GM12878 (cell line): ENCODE measurements at regions not wholly inside any gene's neighbourhood (a gene's known extent, or its start where the extent isn't known, plus 50 kb on each side); places are given as distances from the start of the nearest gene placed in this dataset.

Source experiments
- CEBPB ChIP-seq, 2 experiments: fragments of 150-350 bp in 1 of 2; IDR thresholded peaks; 2 replicates each; pipeline ENCODE4 v1.6.1; 2012 to 2014; ENCODE audit warnings: low read depth in 2 of 2, low read length in 2 of 2, borderline replicate concordance in 1 of 2, inconsistent platforms in 1 of 2
- CHD4 ChIP-seq: fragments of 200-600 bp; sonication (generic); IDR thresholded peaks from 2 replicates; pipeline ENCODE4 v1.6.1; 2016; ENCODE audit warnings: mild to moderate bottlenecking
- EGR1 ChIP-seq, 2 experiments: IDR thresholded peaks; 1 replicate in 1 of 2; 2 replicates in 1 of 2; pipeline ENCODE4 v1.6.1; 2011 to 2012; ENCODE audit warnings: low read depth in 2 of 2, low read length in 2 of 2, borderline replicate concordance in 1 of 2, mild to moderate bottlenecking in 1 of 2, moderate library complexity in 1 of 2
- EZH2 ChIP-seq: IDR thresholded peaks from 2 replicates; pipeline ENCODE4 v1.6.1; 2012; ENCODE audit warnings: low read depth, mild to moderate bottlenecking, control low read depth, inconsistent platforms, low read length, borderline replicate concordance; ENCODE audit not compliant: control insufficient read depth
- IKZF2 ChIP-seq, 2 experiments: fragments of 450-650 bp; IDR thresholded peaks; 2 replicates each; pipeline ENCODE4 v1.6.1; 2017; ENCODE audit warnings: mild to moderate bottlenecking in 2 of 2, moderate library complexity in 2 of 2
- POLR2A ChIP-seq: IDR thresholded peaks from 2 replicates; pipeline ENCODE4 v1.6.1; 2011; ENCODE audit warnings: low read depth, mild to moderate bottlenecking, low read length
- POLR2AphosphoS5 ChIP-seq: IDR thresholded peaks from 2 replicates; pipeline ENCODE4 v1.6.1; 2011; ENCODE audit warnings: mild to moderate bottlenecking, low read length, inconsistent platforms
- RFX5 ChIP-seq: IDR thresholded peaks from 2 replicates; pipeline ENCODE4 v1.6.1; 2011; ENCODE audit warnings: low read depth, low read length, improper control_type of control experiment
- TCF7 ChIP-seq: IDR thresholded peaks from 2 replicates; pipeline ENCODE4 v1.6.1; 2014; ENCODE audit warnings: antibody characterized with exemption, borderline replicate concordance
- WRNIP1 ChIP-seq: IDR thresholded peaks from 2 replicates; pipeline ENCODE4 v1.6.1; 2011; ENCODE audit warnings: low read depth, low read length, improper control_type of control experiment, borderline replicate concordance
- TF ChIP-seq, protein P1 (sequence below): IDR thresholded peaks from 2 replicates; pipeline ENCODE4 v1.6.1; 2012; ENCODE audit warnings: low read depth, low read length, improper control_type of control experiment
- TF ChIP-seq, protein P2 (sequence below), 3 experiments: IDR thresholded peaks in 2 of 3; conservative IDR thresholded peaks in 1 of 3; 2 replicates each; pipeline ENCODE4 v1.5.1; 2011; ENCODE audit warnings: low read depth in 3 of 3, low read length in 3 of 3, mild to moderate bottlenecking in 3 of 3, control low read depth in 2 of 3, moderate library complexity in 2 of 3, inconsistent platforms in 1 of 3, mixed read lengths in 1 of 3; ENCODE audit not compliant: control insufficient read depth in 2 of 3, insufficient read depth in 1 of 3; ENCODE audit errors: extremely low read depth in 1 of 3
- TF ChIP-seq, protein P3 (sequence below): fragments of 450-650 bp; formaldehyde crosslinking; IDR thresholded peaks from 2 replicates; pipeline ENCODE4 v1.4.0; 2020; ENCODE audit warnings: mild to moderate bottlenecking, moderate library complexity
- TF ChIP-seq, protein P4 (sequence below): IDR thresholded peaks from 2 replicates; pipeline ENCODE4 v1.6.1; 2012; ENCODE audit warnings: mild to moderate bottlenecking, low read depth, low read length

DNA sequence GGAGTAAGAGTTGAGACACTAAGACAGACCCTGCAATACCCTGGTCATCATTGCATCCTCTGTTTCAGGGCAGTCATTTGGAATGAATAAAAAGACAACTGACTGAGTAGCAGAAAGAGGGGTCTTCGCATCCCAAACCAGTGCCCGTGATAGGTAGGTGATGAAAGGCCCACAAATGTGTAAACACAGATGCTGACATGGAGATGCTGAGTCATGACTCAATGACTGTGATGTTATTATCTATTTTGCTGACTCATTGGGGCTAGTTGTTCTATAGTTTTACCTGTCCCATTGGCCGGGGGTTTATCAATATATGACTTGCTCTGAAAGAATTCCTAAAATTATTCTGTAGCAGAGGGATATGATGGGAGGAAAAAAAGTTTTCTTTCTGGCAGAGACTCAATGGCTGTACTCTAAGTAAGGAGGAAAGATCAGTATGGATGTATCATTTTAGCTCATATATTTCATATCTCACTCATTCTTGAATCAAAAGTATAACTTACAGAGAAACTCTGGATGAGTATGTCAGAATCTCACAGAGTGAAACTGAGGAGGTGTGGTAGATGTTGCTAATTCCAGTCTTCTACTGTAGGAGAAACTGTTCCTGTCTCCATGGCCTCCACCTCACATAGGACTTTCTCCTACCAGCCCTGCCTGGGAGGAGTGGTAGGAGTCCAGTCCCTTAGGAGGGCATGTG lies 119.9 kb upstream of the PREP start:
- no peak for TF ChIP-seq CHD4
- no peak for TF ChIP-seq EZH2
- TF ChIP-seq, protein P1, sequence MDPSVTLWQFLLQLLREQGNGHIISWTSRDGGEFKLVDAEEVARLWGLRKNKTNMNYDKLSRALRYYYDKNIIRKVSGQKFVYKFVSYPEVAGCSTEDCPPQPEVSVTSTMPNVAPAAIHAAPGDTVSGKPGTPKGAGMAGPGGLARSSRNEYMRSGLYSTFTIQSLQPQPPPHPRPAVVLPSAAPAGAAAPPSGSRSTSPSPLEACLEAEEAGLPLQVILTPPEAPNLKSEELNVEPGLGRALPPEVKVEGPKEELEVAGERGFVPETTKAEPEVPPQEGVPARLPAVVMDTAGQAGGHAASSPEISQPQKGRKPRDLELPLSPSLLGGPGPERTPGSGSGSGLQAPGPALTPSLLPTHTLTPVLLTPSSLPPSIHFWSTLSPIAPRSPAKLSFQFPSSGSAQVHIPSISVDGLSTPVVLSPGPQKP, result no peak
- TF ChIP-seq, protein P2, sequence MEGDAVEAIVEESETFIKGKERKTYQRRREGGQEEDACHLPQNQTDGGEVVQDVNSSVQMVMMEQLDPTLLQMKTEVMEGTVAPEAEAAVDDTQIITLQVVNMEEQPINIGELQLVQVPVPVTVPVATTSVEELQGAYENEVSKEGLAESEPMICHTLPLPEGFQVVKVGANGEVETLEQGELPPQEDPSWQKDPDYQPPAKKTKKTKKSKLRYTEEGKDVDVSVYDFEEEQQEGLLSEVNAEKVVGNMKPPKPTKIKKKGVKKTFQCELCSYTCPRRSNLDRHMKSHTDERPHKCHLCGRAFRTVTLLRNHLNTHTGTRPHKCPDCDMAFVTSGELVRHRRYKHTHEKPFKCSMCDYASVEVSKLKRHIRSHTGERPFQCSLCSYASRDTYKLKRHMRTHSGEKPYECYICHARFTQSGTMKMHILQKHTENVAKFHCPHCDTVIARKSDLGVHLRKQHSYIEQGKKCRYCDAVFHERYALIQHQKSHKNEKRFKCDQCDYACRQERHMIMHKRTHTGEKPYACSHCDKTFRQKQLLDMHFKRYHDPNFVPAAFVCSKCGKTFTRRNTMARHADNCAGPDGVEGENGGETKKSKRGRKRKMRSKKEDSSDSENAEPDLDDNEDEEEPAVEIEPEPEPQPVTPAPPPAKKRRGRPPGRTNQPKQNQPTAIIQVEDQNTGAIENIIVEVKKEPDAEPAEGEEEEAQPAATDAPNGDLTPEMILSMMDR (IDR thresholded peaks at IDR 0.05 in 2 of 3, conservative IDR thresholded peaks at IDR 0.05 in 1 of 3; ENCODE audit: control insufficient read depth in 2 of 3, extremely low read depth in 1 of 3, insufficient read depth in 1 of 3, low read depth in 3 of 3, low read length in 3 of 3), result no peak
- TF ChIP-seq RFX5, result no peak
- TF ChIP-seq EGR1 (IDR thresholded peaks at IDR 0.05; ENCODE audit: borderline replicate concordance in 1 of 2, low read depth in 2 of 2, low read length in 2 of 2), result no peak
- no peak for TF ChIP-seq POLR2A
- TF ChIP-seq IKZF2 (IDR thresholded peaks at IDR 0.05), result no peak
- no peak for TF ChIP-seq CEBPB (IDR thresholded peaks at IDR 0.05; ENCODE audit: borderline replicate concordance in 1 of 2, low read depth in 2 of 2, low read length in 2 of 2)
- TF ChIP-seq, protein P3, sequence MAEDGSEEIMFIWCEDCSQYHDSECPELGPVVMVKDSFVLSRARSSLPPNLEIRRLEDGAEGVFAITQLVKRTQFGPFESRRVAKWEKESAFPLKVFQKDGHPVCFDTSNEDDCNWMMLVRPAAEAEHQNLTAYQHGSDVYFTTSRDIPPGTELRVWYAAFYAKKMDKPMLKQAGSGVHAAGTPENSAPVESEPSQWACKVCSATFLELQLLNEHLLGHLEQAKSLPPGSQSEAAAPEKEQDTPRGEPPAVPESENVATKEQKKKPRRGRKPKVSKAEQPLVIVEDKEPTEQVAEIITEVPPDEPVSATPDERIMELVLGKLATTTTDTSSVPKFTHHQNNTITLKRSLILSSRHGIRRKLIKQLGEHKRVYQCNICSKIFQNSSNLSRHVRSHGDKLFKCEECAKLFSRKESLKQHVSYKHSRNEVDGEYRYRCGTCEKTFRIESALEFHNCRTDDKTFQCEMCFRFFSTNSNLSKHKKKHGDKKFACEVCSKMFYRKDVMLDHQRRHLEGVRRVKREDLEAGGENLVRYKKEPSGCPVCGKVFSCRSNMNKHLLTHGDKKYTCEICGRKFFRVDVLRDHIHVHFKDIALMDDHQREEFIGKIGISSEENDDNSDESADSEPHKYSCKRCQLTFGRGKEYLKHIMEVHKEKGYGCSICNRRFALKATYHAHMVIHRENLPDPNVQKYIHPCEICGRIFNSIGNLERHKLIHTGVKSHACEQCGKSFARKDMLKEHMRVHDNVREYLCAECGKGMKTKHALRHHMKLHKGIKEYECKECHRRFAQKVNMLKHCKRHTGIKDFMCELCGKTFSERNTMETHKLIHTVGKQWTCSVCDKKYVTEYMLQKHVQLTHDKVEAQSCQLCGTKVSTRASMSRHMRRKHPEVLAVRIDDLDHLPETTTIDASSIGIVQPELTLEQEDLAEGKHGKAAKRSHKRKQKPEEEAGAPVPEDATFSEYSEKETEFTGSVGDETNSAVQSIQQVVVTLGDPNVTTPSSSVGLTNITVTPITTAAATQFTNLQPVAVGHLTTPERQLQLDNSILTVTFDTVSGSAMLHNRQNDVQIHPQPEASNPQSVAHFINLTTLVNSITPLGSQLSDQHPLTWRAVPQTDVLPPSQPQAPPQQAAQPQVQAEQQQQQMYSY (CRISPR knock-in tag), result no peak
- no peak for TF ChIP-seq POLR2AphosphoS5
- TF ChIP-seq WRNIP1, result no peak
- TF ChIP-seq TCF7, result no peak
- TF ChIP-seq, protein P4, sequence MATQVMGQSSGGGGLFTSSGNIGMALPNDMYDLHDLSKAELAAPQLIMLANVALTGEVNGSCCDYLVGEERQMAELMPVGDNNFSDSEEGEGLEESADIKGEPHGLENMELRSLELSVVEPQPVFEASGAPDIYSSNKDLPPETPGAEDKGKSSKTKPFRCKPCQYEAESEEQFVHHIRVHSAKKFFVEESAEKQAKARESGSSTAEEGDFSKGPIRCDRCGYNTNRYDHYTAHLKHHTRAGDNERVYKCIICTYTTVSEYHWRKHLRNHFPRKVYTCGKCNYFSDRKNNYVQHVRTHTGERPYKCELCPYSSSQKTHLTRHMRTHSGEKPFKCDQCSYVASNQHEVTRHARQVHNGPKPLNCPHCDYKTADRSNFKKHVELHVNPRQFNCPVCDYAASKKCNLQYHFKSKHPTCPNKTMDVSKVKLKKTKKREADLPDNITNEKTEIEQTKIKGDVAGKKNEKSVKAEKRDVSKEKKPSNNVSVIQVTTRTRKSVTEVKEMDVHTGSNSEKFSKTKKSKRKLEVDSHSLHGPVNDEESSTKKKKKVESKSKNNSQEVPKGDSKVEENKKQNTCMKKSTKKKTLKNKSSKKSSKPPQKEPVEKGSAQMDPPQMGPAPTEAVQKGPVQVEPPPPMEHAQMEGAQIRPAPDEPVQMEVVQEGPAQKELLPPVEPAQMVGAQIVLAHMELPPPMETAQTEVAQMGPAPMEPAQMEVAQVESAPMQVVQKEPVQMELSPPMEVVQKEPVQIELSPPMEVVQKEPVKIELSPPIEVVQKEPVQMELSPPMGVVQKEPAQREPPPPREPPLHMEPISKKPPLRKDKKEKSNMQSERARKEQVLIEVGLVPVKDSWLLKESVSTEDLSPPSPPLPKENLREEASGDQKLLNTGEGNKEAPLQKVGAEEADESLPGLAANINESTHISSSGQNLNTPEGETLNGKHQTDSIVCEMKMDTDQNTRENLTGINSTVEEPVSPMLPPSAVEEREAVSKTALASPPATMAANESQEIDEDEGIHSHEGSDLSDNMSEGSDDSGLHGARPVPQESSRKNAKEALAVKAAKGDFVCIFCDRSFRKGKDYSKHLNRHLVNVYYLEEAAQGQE, result no peak
